ENCODE measurements at regions not wholly inside any gene's neighbourhood (a gene's known extent, or its start where the extent isn't known, plus 50 kb on each side); places are given as distances from the start of the nearest gene placed in this dataset.

- no peak for TF ChIP-seq PRDM6 (tag by site-specific recombination; IDR thresholded peaks at IDR 0.05)
- TF ChIP-seq ZNF791 (tag by site-specific recombination; IDR thresholded peaks at IDR 0.05), result no peak
- TF ChIP-seq, protein P1, sequence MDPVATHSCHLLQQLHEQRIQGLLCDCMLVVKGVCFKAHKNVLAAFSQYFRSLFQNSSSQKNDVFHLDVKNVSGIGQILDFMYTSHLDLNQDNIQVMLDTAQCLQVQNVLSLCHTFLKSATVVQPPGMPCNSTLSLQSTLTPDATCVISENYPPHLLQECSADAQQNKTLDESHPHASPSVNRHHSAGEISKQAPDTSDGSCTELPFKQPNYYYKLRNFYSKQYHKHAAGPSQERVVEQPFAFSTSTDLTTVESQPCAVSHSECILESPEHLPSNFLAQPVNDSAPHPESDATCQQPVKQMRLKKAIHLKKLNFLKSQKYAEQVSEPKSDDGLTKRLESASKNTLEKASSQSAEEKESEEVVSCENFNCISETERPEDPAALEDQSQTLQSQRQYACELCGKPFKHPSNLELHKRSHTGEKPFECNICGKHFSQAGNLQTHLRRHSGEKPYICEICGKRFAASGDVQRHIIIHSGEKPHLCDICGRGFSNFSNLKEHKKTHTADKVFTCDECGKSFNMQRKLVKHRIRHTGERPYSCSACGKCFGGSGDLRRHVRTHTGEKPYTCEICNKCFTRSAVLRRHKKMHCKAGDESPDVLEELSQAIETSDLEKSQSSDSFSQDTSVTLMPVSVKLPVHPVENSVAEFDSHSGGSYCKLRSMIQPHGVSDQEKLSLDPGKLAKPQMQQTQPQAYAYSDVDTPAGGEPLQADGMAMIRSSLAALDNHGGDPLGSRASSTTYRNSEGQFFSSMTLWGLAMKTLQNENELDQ (tag by site-specific recombination; IDR thresholded peaks at IDR 0.05; ENCODE audit: low read depth), result no peak
Observed at GRCh38 chr3:159128628-159129027, 326.8 kb downstream of the MFSD1 start (continued).

- CTCF ChIA-PET, result interaction anchor here (0.6 to 1.6 kb wide), 7 partner anchors 13 to 283 kb away, joined by 3 to 7 read pairs (median 3); no protein-coding TSS in a partner anchor
Observed at GRCh38 chr3:159130108-159130507, 328.3 kb downstream of the MFSD1 start.

GRCh38 chr3:159131376-159131775 is 329.5 kb downstream of the MFSD1 start:
- Histone ChIP-seq H3K4me3 (ENCODE audit: low read depth, low read length) (no peak overlapping the region), H3K27ac (ENCODE audit: extremely low read depth, low read depth, low read length) (no peak overlapping the region), H3K9me3 (ENCODE audit: control insufficient read depth, insufficient read depth, low read depth, low read length) (no peaks in the 10 kb centered on the region), H3K4me1 (ENCODE audit: control insufficient read depth, insufficient read depth, low read length) (no peaks in the 10 kb centered on the region), H3K36me3 (ENCODE audit: control insufficient read depth in 2 of 2, insufficient read depth in 1 of 2, low read length in 2 of 2) (no peaks in the 10 kb centered on the region)
- POLR2A ChIA-PET, result interaction anchor here (0.6 kb wide), 1 partner anchor 285 kb away, joined by 3 read pairs; no protein-coding TSS in a partner anchor
- CTCF ChIA-PET, result interaction anchor here (0.7 to 1.1 kb wide), 3 partner anchors 57 to 1790 kb away, joined by 3 read pairs; no protein-coding TSS in a partner anchor
- TF ChIP-seq ZNF544 (tag by site-specific recombination; IDR thresholded peaks at IDR 0.05), result no peak
- no peak for TF ChIP-seq ZNF19 (tag by site-specific recombination; IDR thresholded peaks at IDR 0.05; ENCODE audit: low read depth)
- TF ChIP-seq ZNF221 (tag by site-specific recombination; IDR thresholded peaks at IDR 0.05; ENCODE audit: borderline replicate concordance), result no peak
- no peak for TF ChIP-seq ZNF292 (tag by site-specific recombination; IDR thresholded peaks at IDR 0.05; ENCODE audit: borderline replicate concordance, low read depth)
- TF ChIP-seq ZNF416 (tag by site-specific recombination; IDR thresholded peaks at IDR 0.05), result no peak
- TF ChIP-seq ZNF140 (tag by site-specific recombination; IDR thresholded peaks at IDR 0.05), result no peak
- TF ChIP-seq ZBTB48 (tag by site-specific recombination; IDR thresholded peaks at IDR 0.05), result no peak
- TF ChIP-seq, protein P1 (tag by site-specific recombination; IDR thresholded peaks at IDR 0.05; ENCODE audit: low read depth), result no peak
- no peak for TF ChIP-seq ZNF555 (tag by site-specific recombination; conservative IDR thresholded peaks at IDR 0.05)
- no peak for TF ChIP-seq ZNF510 (tag by site-specific recombination; IDR thresholded peaks at IDR 0.05; ENCODE audit: insufficient replicate concordance)
- no peak for TF ChIP-seq ZNF600 (tag by site-specific recombination; IDR thresholded peaks at IDR 0.05)
- TF ChIP-seq ZNF335 (tag by site-specific recombination; conservative IDR thresholded peaks at IDR 0.05), result no peak
- no peak for TF ChIP-seq TRIM28 (IDR thresholded peaks at IDR 0.05; ENCODE audit: borderline replicate concordance, low read length)

More at GRCh38 chr3:159130108-159130507, 328.3 kb downstream of the MFSD1 start:
- POLR2A ChIA-PET, result no interaction called here
- no peaks in the 10 kb centered on the region for H3K4me1 ChIP-seq (ENCODE audit: control insufficient read depth, insufficient read depth, low read length)
- no peaks in the 10 kb centered on the region for H3K36me3 ChIP-seq (ENCODE audit: control insufficient read depth in 2 of 2, insufficient read depth in 1 of 2, low read length in 2 of 2)
- H3K27ac ChIP-seq (ENCODE audit: extremely low read depth, low read depth, low read length), result no peak overlapping the region
- H3K4me3 ChIP-seq (ENCODE audit: low read depth, low read length), result no peak overlapping the region
- no peak for TF ChIP-seq ZXDB (tag by site-specific recombination; IDR thresholded peaks at IDR 0.05)
- TF ChIP-seq ZNF449 (tag by site-specific recombination; IDR thresholded peaks at IDR 0.05), result no peak
- TF ChIP-seq ZFHX2 (tag by site-specific recombination; conservative IDR thresholded peaks at IDR 0.05), result no peak
- no peak for TF ChIP-seq SETDB1 (IDR thresholded peaks at IDR 0.05; ENCODE audit: insufficient read length, low read length)
- TF ChIP-seq, protein P2, sequence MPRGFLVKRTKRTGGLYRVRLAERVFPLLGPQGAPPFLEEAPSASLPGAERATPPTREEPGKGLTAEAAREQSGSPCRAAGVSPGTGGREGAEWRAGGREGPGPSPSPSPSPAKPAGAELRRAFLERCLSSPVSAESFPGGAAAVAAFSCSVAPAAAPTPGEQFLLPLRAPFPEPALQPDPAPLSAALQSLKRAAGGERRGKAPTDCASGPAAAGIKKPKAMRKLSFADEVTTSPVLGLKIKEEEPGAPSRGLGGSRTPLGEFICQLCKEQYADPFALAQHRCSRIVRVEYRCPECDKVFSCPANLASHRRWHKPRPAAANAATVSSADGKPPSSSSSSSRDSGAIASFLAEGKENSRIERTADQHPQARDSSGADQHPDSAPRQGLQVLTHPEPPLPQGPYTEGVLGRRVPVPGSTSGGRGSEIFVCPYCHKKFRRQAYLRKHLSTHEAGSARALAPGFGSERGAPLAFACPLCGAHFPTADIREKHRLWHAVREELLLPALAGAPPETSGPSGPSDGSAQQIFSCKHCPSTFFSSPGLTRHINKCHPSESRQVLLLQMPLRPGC (tag by site-specific recombination; IDR thresholded peaks at IDR 0.05), result peak; percentile 70; the same call in 1 of the 2 replicates
- no peak for TF ChIP-seq ZNF626 (tag by site-specific recombination; IDR thresholded peaks at IDR 0.05)
- TF ChIP-seq YY2 (tag by site-specific recombination; IDR thresholded peaks at IDR 0.05), result no peak
- no peaks in the 10 kb centered on the region for H3K9me3 ChIP-seq (ENCODE audit: control insufficient read depth, insufficient read depth, low read depth, low read length)

Data from HEK293 (cell line).